Gastrocnemius medialis (tissue), 4 donors: ENCODE measurements at regions not wholly inside any gene's neighbourhood (a gene's known extent, or its start where the extent isn't known, plus 50 kb on each side); places are given as distances from the start of the nearest gene placed in this dataset.

Source experiments
- ATAC-seq, 2 donors: fragments of 150-250 bp; one replicate each; pipeline ENCODE4 v1.9.1; 2016
- DNase-seq, 2 donors: peaks; one replicate each; pipeline ENCODE4 v3.0.0-alpha.2; 2019
- H3K27ac ChIP-seq, 4 donors: fragments of 200-600 bp; sonication (generic); 1 replicate in 1 of 4; 2 replicates in 3 of 4; pipeline ENCODE4 v1.5.1; 2016 to 2018; ENCODE audit warnings: mild to moderate bottlenecking in 2 of 4, moderate library complexity in 1 of 4
- H3K27me3 ChIP-seq, 3 donors: fragments of 200-600 bp; sonication (generic) in 2 of 3; 1 replicate in 1 of 3; 2 replicates in 2 of 3; pipeline versions ENCODE4 v1.5.1 to v1.6.0; 2016 to 2019; ENCODE audit warnings: mild to moderate bottlenecking in 1 of 3, moderate library complexity in 1 of 3
- H3K36me3 ChIP-seq, 2 donors: fragments of 200-600 bp; sonication (generic) in 1 of 2; one replicate each; pipeline ENCODE4 v1.5.1; 2017 to 2018
- H3K4me1 ChIP-seq, 2 donors: fragments of 200-600 bp; sonication (generic) in 1 of 2; one replicate each; pipeline ENCODE4 v1.5.1; 2016 to 2017; ENCODE audit warnings: mild to moderate bottlenecking in 2 of 2
- H3K4me3 ChIP-seq, 4 donors: fragments of 200-600 bp; sonication (generic) in 3 of 4; 1 replicate in 1 of 4; 2 replicates in 3 of 4; pipeline ENCODE4 v1.5.1; 2016 to 2019; ENCODE audit warnings: mild to moderate bottlenecking in 2 of 4
- H3K9me3 ChIP-seq, 3 donors: fragments of 200-600 bp; sonication (generic) in 2 of 3; 1 replicate in 1 of 3; 2 replicates in 2 of 3; pipeline ENCODE4 v1.5.1; 2016 to 2019
- CTCF ChIP-seq, 5 experiments: fragments of 450-650 bp in 3 of 5; fragments of 200-600 bp in 2 of 5; sonication (generic) in 2 of 5; IDR thresholded peaks in 4 of 5; conservative IDR thresholded peaks in 1 of 5; 1 replicate in 4 of 5; 2 replicates in 1 of 5; pipeline ENCODE4 v1.5.1; 2016 to 2019; ENCODE audit warnings: antibody characterized with exemption in 5 of 5, mild to moderate bottlenecking in 3 of 5, moderate library complexity in 3 of 5
- POLR2A ChIP-seq, 2 donors: fragments of 450-650 bp; IDR thresholded peaks; one replicate each; pipeline ENCODE4 v1.6.1; 2017; ENCODE audit warnings: antibody characterized with exemption in 2 of 2, mild to moderate bottlenecking in 2 of 2, moderate library complexity in 2 of 2
- in situ Hi-C, 4 donors: fragments of 200-750 bp; cut with MboI; loops; one replicate each; pipeline versions ENCODE4 v1.15.0 to v1.8.0; 2017; ENCODE audit warnings: low sequenced_read_pairs in 4 of 4
- intact Hi-C: fragments of 100-400 bp; cut with DNase I; formaldehyde crosslinking; loops from one replicate; pipeline ENCODE4 v1.15.1; 2023; ENCODE audit warnings: low total_unique reads

GRCh38 chr3:124092811-124093210 lies 100.9 kb upstream of the ROPN1 start:
- ATAC-seq = no peak
- no peak overlapping the region for H3K4me3 ChIP-seq
- intact Hi-C loops = no loop called here
- H3K36me3 ChIP-seq = no peaks in the 10 kb centered on the region
- no peak for DNase-seq
- peaks cover 5 to 13% of the 10 kb centered on the region in 2 donors for H3K4me1 ChIP-seq
- no peak overlapping the region for H3K27ac ChIP-seq
- H3K9me3 ChIP-seq = no peaks in the 10 kb centered on the region
- no peaks in the 10 kb centered on the region for H3K27me3 ChIP-seq
- TF ChIP-seq POLR2A (IDR thresholded peaks at IDR 0.05) = no peak
- TF ChIP-seq CTCF (IDR thresholded peaks at IDR 0.05 in 4 of 5, conservative IDR thresholded peaks at IDR 0.05 in 1 of 5) = no peak
- in situ Hi-C loops = no loop called here

GRCh38 chr3:124094496-124094895 lies 102.6 kb upstream of the ROPN1 start:
- no peak for ATAC-seq
- TF ChIP-seq POLR2A (IDR thresholded peaks at IDR 0.05) = no peak
- no peak for TF ChIP-seq CTCF (IDR thresholded peaks at IDR 0.05 in 4 of 5, conservative IDR thresholded peaks at IDR 0.05 in 1 of 5)
- Histone ChIP-seq H3K9me3 (no peaks in the 10 kb centered on the region), H3K4me3 (no peak overlapping the region), H3K4me1 (peaks cover 5 to 13% of the 10 kb centered on the region in 2 donors), H3K27me3 (no peaks in the 10 kb centered on the region), H3K36me3 (no peaks in the 10 kb centered on the region), H3K27ac (no peak overlapping the region)
- intact Hi-C loops = no loop called here
- no peak for DNase-seq
- in situ Hi-C loops = no loop called here

- no peaks in the 10 kb centered on the region for H3K9me3 ChIP-seq
- in situ Hi-C loops (no loop called here), intact Hi-C loops (no loop called here)
- ATAC-seq (no peak), DNase-seq (no peak)
- H3K27ac ChIP-seq = no peak overlapping the region
- no peaks in the 10 kb centered on the region for H3K27me3 ChIP-seq
- TF ChIP-seq CTCF (IDR thresholded peaks at IDR 0.05 in 4 of 5, conservative IDR thresholded peaks at IDR 0.05 in 1 of 5) (no peak), POLR2A (IDR thresholded peaks at IDR 0.05) (no peak)
- no peak overlapping the region for H3K4me3 ChIP-seq
- no peaks in the 10 kb centered on the region for H3K36me3 ChIP-seq
- H3K4me1 ChIP-seq = peaks cover 5 to 13% of the 10 kb centered on the region in 2 donors
Observed at GRCh38 chr3:124097362-124098131, 105.6 kb upstream of the ROPN1 start.

GRCh38 chr3:124101643-124102042 lies 109.7 kb upstream of the ROPN1 start:
- Histone ChIP-seq H3K27me3 (no peaks in the 10 kb centered on the region), H3K36me3 (no peaks in the 10 kb centered on the region), H3K4me3 (no peak overlapping the region), H3K4me1 (peaks cover 0 to 9% of the 10 kb centered on the region in 2 donors), H3K27ac (no peak overlapping the region), H3K9me3 (no peaks in the 10 kb centered on the region)
- no peak for ATAC-seq
- intact Hi-C loops = no loop called here
- DNase-seq = no peak
- in situ Hi-C loops = no loop called here
- TF ChIP-seq POLR2A (IDR thresholded peaks at IDR 0.05) (no peak), CTCF (IDR thresholded peaks at IDR 0.05 in 4 of 5, conservative IDR thresholded peaks at IDR 0.05 in 1 of 5) (no peak)
